Fibroblast of villous mesenchyme (primary cell): ENCODE measurements at regions not wholly inside any gene's neighbourhood (a gene's known extent, or its start where the extent isn't known, plus 50 kb on each side); places are given as distances from the start of the nearest gene placed in this dataset.
"Not testable (repeated sequence)": the region's sequence is repeated elsewhere in the genome, so short reads cannot be mapped to it uniquely, and the experiment has no call there.

Experiments used
- DNase-seq: peaks from one replicate; pipeline ENCODE4 v3.0.0-alpha.2; 2010; ENCODE audit warnings: low read depth
- H3K4me3 ChIP-seq: 2 replicates; pipeline ENCODE4 v1.5.1; 2011; ENCODE audit warnings: low read depth, mild to moderate bottlenecking, low read length
- CTCF ChIP-seq: IDR thresholded peaks from 2 replicates; pipeline ENCODE4 v1.5.1; 2012; ENCODE audit warnings: low read depth, mild to moderate bottlenecking, low read length; ENCODE audit not compliant: insufficient read depth

- no peak for TF ChIP-seq CTCF
- H3K4me3 ChIP-seq: no peak overlapping the region
- no peak for DNase-seq
Measured at GRCh38 chr12:83753205-83753604, 1066.5 kb downstream of the TMTC2 start.

DNA sequence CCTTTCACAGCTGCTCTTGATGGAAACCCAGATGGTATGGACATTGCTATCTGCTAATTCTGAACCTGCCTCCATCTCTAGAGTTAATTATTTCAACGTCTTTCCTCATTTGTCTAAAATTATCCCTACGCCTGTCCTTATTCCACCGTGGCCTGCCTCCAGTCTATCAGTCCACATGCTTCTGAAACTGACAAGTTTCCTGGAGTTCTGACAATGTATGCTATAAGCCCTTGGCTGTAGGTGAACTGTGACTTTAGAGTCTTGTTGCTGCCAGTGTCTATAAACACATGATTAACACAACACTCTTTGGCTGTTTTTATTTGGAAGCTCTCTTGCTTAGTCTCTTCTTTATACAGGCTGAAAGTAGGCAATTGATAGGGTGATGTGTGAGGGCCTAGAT, 1052.9 kb downstream of the TMTC2 start:
- no peak for TF ChIP-seq CTCF
- DNase-seq: no peak
- H3K4me3 ChIP-seq: no peak overlapping the region

DNA sequence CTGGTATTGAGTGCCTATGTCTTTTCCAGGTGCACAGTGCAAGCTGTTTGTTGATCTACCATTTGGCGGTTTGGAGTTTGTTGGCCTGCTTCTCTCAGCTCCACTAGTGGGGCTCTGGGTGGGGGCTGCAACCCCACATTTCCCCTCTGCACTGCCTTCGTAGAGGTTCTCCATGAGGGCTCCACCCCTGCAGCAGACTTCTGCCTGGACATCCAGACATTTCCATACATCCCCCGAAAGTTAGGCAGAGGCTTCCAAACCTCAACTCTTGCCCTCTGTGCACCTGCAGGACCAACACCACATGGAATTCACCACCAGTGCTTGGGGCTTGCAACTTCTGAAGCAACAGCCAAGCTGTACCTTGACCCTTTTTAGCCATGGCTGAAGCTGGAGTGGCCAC, 1024.1 kb downstream of the TMTC2 start:
- no peak overlapping the region for H3K4me3 ChIP-seq
- DNase-seq: no peak
- TF ChIP-seq CTCF: no peak

DNA sequence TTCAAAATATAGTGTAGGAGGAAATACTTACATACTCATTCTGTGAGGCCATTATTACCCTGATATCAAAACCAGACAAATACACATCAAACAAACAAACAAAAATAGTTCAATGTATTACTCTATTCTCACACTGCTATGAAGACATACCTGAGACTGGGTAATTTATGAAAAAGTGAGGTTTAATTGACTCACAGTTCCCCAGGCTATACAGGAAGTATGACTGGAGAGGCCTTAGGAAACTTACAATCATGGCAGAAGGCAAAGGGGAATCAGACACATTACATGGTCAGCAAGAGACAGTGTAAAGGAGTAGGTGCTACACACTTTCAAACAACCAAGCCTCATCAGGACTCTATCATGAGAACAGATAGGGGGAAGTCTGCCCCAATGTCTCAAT, 1023.2 kb downstream of the TMTC2 start:
- no peak for TF ChIP-seq CTCF
- no peak overlapping the region for H3K4me3 ChIP-seq
- no peak for DNase-seq

- no peak overlapping the region for H3K4me3 ChIP-seq
- TF ChIP-seq CTCF: no peak
- DNase-seq: no peak
Measured at GRCh38 chr12:83700838-83701237, 1014.1 kb downstream of the TMTC2 start.

- not testable (repeated sequence) for H3K4me3 ChIP-seq, DNase-seq
Measured at GRCh38 chr12:83696311-83696710, 1009.6 kb downstream of the TMTC2 start.

GRCh38 chr12:83691730-83692129, 1005.0 kb downstream of the TMTC2 start:
- TF ChIP-seq CTCF: no peak
- no peak for DNase-seq
- H3K4me3 ChIP-seq: no peak overlapping the region
